HL-60/S4 treated with retinoic acid at 250 ng/mL for 4 days and 3 days (cell line): ENCODE measurements at regions not wholly inside any gene's neighbourhood (a gene's known extent, or its start where the extent isn't known, plus 50 kb on each side); places are given as distances from the start of the nearest gene placed in this dataset.
"Not testable (repeated sequence)": the region's sequence is repeated elsewhere in the genome, so short reads cannot be mapped to it uniquely, and the experiment has no call there.

Source experiments
- in situ Hi-C: fragments of 300-500 bp; cut with MboI; formaldehyde crosslinking; loops from 2 replicates; pipeline ENCODE4 v1.7.0; 2022; ENCODE audit warnings: low sequenced_read_pairs

DNA sequence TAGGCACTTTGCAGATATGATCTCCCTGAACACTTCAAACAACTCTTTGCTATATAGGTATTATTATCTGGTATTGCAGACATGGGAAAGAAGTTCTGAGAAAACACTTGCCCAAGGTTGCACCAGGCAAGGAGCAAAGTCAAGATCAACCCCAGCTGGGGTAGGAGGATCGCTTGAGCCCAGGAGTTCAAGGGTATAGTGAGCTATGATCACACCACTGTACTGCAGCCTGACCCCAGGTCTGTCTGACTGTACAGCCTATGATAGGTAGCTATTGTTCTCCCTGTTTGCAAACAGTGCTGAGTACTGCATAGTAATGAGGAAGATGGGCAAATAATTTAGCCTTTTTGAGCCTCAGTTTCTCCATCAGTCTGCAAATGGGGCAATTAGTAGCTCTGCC lies 60.5 kb upstream of the GRK3 start:
- in situ Hi-C loops: not testable (repeated sequence)

DNA sequence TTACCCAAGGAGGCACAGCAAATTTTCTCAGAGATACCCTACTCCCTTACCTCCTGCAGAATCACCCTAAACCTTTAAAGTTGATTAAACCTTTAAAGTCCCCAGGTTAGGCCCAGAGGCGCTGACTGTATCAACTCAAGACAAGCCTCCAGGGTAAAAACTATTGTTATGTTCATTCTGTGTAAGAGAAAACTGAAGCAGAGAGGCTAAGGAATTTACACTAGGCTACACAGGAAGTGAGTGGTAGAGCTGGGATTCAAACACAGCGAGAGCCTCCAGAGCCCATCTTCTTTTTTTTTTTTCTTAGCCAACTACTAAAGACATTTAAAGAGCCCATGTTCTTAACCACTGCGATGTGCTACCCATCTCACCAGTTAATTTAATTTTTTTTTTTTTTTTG lies 56.3 kb upstream of the GRK3 start:
- in situ Hi-C loops: no loop called here

DNA sequence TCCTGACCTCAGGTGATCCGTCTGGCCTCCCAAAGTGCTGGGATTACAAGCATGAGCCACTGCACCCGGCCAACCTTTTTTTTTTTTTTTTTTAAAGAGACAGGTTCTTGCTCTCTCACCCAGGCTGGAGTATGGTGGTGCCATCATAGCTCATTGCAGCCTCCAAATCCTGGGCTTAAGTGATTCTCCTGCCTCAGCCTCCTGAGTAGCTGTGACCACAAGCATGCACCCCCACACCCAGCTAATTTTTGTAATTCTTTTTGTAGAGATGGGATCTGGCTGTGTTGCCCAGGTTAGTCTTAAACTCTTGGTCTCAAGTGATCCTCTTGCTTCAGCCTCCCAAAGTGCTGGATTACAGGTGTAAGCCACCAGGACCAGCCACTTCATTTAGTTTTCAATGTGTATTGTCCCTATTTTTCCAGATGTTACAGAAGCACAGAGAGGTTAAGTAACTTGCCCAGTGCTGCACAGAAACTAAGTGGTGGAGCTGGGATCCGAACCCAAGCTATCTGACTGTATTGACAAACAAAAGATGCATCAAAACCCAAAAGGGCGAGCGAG lies 55.6 kb upstream of the GRK3 start:
- in situ Hi-C loops: no loop called here

DNA sequence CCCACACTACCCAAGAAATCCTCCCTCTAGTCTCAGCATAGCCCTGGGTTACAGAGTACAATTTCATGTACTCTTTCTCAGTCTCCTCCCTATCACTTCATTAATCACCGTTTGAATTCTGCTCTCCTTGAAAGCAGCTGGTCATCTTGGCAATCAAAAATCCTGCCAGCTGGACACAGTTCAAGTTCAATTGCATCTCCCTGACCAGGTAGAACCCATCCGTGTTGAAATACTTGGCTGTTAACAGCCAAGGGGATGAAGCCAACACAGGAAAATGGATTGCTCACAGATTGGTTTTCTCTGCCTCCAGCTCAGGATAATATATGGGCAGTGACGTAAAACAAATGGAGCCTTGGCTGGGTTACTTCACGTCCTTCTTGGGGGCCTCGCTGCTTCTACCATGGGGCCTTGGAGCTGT lies 55.1 kb upstream of the GRK3 start:
- in situ Hi-C loops: no loop called here

DNA sequence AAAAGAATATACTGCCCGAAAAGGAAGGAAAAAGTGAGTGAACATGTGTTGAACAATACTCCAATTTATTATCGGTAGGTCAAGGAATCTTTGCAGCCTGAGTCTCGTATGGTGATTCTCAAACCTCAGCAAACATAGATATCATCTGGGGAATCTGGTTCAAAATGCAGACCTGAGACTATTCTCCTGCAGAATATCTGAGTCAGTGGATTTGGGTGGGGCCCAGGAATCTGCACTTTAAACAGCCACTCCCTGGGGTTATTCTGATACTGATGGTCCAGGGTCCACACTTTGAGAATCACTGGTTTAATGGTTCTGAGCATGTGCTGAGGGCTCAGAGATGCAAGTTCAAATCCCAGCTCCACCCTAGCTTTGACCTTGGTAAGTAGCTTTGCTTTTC lies 53.6 kb upstream of the GRK3 start:
- in situ Hi-C loops: no loop called here

DNA sequence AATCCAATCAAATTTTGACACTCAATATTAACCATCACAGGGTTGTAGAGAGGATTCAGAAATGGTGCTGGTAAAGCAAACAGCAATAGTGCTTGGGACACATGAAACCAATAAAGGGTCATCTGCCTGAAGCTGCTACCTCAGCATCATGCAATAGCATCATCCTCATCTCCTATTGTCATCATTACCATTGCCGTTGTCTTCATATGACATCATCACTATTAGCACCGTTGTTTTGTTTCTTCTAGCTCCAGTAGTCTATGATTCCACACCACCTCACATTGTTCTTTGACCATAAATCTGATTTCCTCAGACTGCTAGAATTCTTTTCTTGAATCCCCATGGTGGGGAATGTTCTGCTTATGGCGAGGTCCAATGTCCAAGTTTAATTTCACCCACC lies 52.8 kb upstream of the GRK3 start:
- in situ Hi-C loops: no loop called here

DNA sequence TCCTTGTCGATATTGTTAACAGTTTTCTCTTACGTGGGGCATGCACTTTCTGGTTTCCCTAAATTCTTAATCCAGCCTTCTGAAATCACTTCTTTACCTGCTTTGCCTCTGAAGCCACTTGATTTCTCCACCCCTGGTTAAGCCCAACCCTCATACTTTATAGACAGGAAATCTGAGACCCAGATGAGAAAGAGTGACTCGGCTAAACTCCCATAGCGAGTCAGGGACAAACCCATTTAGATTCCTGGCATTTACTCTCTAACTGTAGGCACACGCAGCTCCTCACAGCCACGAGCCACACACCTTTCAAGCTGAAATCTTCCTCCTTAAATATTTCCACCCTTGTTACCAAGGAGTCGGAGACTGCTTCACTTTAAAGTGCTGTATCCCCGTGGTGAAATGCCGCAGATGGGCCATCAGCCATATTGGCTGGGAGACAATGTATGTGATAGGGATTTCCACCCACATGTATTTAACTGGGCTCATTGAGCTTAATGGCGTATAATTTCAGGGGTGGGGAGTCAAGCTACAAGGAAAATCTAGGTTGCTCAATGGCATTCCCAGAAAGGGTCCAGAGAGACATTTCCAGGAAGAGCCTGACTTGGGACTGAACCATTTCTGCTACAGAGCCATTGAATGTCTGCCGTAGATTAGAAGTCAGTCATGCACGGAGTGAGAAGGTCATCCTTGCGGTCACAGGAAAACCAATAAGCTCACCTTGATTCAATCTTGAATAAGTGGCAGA lies 49.9 kb upstream of the GRK3 start:
- in situ Hi-C loops: no loop called here
